Peyer's patch (tissue), 4 donors: ENCODE measurements at regions not wholly inside any gene's neighbourhood (a gene's known extent, or its start where the extent isn't known, plus 50 kb on each side); places are given as distances from the start of the nearest gene placed in this dataset.

Experiments used
- DNase-seq, 3 donors: peaks; one replicate each; pipeline ENCODE4 v3.0.0-alpha.2; 2017 to 2019
- H3K27ac ChIP-seq, 4 donors: fragments of 200-600 bp; sonication (generic); one replicate each; pipeline ENCODE4 v1.5.1; 2016 to 2019
- H3K27me3 ChIP-seq, 2 donors: fragments of 200-600 bp; sonication (generic); one replicate each; pipeline ENCODE4 v1.5.1; 2019
- H3K36me3 ChIP-seq, 3 donors: fragments of 200-600 bp; sonication (generic); one replicate each; pipeline ENCODE4 v1.5.1; 2016 to 2019
- H3K4me1 ChIP-seq, 4 donors: fragments of 200-600 bp; sonication (generic); one replicate each; pipeline ENCODE4 v1.5.1; 2016 to 2019
- H3K4me3 ChIP-seq, 4 donors: fragments of 200-600 bp; sonication (generic); 1 replicate in 3 of 4; 2 replicates in 1 of 4; pipeline ENCODE4 v1.5.1; 2016 to 2019; ENCODE audit warnings: mild to moderate bottlenecking in 1 of 4
- H3K9me3 ChIP-seq, 4 donors: fragments of 200-600 bp; sonication (generic); one replicate each; pipeline ENCODE4 v1.5.1; 2016 to 2019; ENCODE audit warnings: mild to moderate bottlenecking in 1 of 4
- CTCF ChIP-seq, 6 experiments: fragments of 450-650 bp in 4 of 6; fragments of 200-600 bp in 2 of 6; sonication (generic) in 1 of 6; IDR thresholded peaks; one replicate each; pipeline ENCODE4 v1.5.1; 2017 to 2019; ENCODE audit warnings: antibody characterized with exemption in 6 of 6, mild to moderate bottlenecking in 3 of 6, moderate library complexity in 1 of 6
- POLR2A ChIP-seq, 2 donors: fragments of 450-650 bp; IDR thresholded peaks; one replicate each; pipeline ENCODE4 v1.5.1; 2017; ENCODE audit warnings: antibody characterized with exemption in 2 of 2, mild to moderate bottlenecking in 2 of 2, moderate library complexity in 2 of 2

DNA sequence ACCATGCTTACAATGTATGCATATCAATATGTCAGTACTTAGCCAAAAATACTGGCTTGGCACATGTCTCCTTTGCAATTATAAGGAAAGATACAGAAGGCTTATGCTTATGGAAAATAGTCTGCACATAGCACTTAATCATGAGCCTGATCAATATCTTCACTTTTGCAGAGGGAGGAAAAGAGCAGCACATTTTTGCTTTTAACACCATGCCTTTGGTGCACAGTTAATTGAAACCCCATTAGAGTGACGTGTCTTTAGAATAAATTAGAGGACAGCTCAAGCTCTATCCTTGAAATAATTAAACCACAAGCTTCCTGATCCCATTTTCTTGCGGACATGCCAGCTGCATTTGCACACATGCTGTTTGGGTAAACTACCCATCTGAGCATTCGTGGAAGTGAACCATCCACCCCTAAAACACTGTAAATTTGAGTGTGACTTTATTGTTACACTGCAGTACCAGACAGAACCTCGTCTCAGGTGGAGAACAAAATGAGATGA, 839.9 kb upstream of the MGAT4C start:
- H3K4me3 ChIP-seq, result no peak overlapping the region
- DNase-seq, result no peak
- TF ChIP-seq POLR2A (IDR thresholded peaks at IDR 0.05) (no peak), CTCF (IDR thresholded peaks at IDR 0.05) (no peak)
- H3K9me3 ChIP-seq, result no peaks in the 10 kb centered on the region
- H3K27ac ChIP-seq, result no peak overlapping the region
- H3K4me1 ChIP-seq, result no peaks in the 10 kb centered on the region
- H3K36me3 ChIP-seq, result no peaks in the 10 kb centered on the region
- H3K27me3 ChIP-seq, result no peaks in the 10 kb centered on the region

DNA sequence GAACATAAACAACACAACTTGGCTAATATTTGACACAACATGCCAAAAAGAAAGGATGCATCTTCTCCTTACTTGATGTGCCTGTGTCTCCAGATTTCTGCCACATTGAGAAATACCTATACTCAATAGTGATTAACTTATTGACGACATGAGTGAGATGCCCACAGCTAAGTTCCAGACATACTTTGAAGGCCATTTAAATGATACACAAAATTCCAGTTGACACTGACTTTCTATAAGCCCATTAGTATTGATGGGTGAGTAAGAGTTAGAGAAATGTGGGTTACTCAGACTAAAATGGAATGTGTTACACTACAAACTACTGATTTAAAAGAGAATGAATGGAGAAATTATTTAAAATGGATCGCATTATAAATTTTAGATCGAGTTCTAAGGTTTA, 838.2 kb upstream of the MGAT4C start:
- no peaks in the 10 kb centered on the region for H3K27me3 ChIP-seq
- H3K27ac ChIP-seq, result no peak overlapping the region
- no peaks in the 10 kb centered on the region for H3K4me1 ChIP-seq
- DNase-seq, result no peak
- H3K36me3 ChIP-seq, result no peaks in the 10 kb centered on the region
- no peaks in the 10 kb centered on the region for H3K9me3 ChIP-seq
- TF ChIP-seq CTCF (IDR thresholded peaks at IDR 0.05) (no peak), POLR2A (IDR thresholded peaks at IDR 0.05) (no peak)
- no peak overlapping the region for H3K4me3 ChIP-seq

DNA sequence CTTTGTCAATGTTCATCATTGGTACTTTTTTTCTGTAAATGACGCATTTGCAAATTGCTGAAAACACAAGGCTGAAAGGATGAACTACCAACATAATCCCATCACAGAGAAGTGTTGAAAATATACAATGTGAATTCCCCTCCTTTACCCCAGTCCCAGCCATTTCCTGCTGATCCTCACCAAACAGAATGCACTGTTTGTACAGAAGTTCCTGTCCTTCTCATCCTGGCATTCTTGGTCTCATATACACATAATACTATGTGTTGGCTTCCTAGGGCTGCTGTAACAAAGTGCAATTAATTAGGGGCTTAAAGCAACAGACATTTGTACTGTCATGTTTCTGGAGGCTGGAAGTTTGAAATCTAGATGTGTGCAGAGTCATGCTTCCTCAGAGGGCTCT, 836.2 kb upstream of the MGAT4C start:
- TF ChIP-seq CTCF (IDR thresholded peaks at IDR 0.05) (no peak), POLR2A (IDR thresholded peaks at IDR 0.05) (no peak)
- DNase-seq, result no peak
- no peaks in the 10 kb centered on the region for H3K27me3 ChIP-seq
- H3K4me1 ChIP-seq, result no peaks in the 10 kb centered on the region
- no peaks in the 10 kb centered on the region for H3K9me3 ChIP-seq
- H3K27ac ChIP-seq, result no peak overlapping the region
- no peak overlapping the region for H3K4me3 ChIP-seq
- no peaks in the 10 kb centered on the region for H3K36me3 ChIP-seq

DNA sequence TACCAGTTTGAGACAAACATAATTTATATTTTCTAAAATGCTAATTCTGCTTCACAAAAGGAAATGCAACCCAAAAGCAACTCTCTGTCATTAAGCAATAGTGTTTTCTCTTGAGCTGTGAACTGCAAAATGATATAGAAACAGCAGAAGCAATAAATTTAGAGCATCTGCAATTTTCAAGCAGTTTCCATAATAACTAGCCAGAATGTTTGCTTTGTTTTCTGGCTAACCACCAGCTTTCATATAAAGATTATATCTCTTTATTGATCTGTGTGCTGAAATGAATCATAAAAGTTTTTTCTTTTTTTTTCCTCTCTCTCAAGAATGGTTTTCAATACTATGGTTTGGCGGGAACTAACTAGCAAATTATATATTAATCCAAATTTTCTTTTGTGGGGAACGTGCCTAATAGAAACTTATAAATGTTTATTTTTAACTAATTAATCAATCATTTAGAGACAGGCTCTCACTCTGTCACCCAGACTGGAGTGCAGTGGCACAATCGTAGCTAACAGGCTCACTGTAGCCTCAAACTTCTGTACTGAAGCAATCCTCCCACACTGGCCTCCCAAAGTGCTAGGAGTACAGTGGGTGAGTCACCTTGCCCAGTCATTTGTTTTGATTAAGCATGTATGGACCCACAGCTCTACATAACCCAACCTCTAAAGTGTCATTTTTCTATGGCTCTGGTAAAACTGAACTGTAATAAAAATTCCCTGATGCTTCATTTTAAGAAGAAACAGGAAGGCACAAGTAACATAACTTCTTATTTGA, 830.1 kb upstream of the MGAT4C start:
- H3K4me1 ChIP-seq, result no peaks in the 10 kb centered on the region
- no peak overlapping the region for H3K27ac ChIP-seq
- TF ChIP-seq CTCF (IDR thresholded peaks at IDR 0.05) (no peak), POLR2A (IDR thresholded peaks at IDR 0.05) (no peak)
- DNase-seq, result no peak
- no peaks in the 10 kb centered on the region for H3K9me3 ChIP-seq
- no peaks in the 10 kb centered on the region for H3K27me3 ChIP-seq
- no peak overlapping the region for H3K4me3 ChIP-seq
- no peaks in the 10 kb centered on the region for H3K36me3 ChIP-seq

DNA sequence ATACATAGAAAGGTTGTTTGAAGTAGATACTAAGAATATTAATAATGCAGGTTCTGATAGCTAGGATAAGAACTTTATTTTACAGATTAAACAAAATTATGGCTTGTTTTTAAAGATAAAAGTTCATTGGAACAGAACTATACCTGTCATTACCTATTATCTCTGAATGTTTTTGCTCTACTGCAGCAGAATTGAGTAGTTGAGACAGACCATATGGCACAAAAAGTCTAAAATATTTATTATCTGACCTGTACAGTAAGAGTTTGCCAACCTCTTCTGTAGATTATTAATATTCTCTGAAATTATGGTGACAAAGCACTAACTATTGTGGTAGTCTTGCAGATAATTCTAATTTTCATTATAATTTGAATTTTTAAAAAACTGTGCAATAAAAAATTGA, 829.1 kb upstream of the MGAT4C start:
- TF ChIP-seq CTCF (IDR thresholded peaks at IDR 0.05), result no peak
- no peak for TF ChIP-seq POLR2A (IDR thresholded peaks at IDR 0.05)
- Histone ChIP-seq H3K4me1 (no peaks in the 10 kb centered on the region), H3K36me3 (no peaks in the 10 kb centered on the region), H3K27ac (no peak overlapping the region), H3K9me3 (no peaks in the 10 kb centered on the region), H3K4me3 (no peak overlapping the region), H3K27me3 (no peaks in the 10 kb centered on the region)
- DNase-seq, result no peak
